Erythroblast (primary cell): ENCODE measurements at regions not wholly inside any gene's neighbourhood (a gene's known extent, or its start where the extent isn't known, plus 50 kb on each side); places are given as distances from the start of the nearest gene placed in this dataset.

ENCODE experiments used
- GATA1 ChIP-seq: IDR thresholded peaks from 2 replicates; pipeline ENCODE4 v1.6.1; 2011; ENCODE audit warnings: low read depth, mild to moderate bottlenecking, control low read depth, low read length, moderate library complexity
- POLR2A ChIP-seq: IDR thresholded peaks from 2 replicates; pipeline ENCODE4 v1.6.1; 2011; ENCODE audit warnings: mild to moderate bottlenecking, low read length

GRCh38 chr16:79339863-79340262, 260.7 kb downstream of the MAF start:
- TF ChIP-seq POLR2A, result no peak
- no peak for TF ChIP-seq GATA1
